Aorta (tissue), 5 donors: ENCODE measurements at regions not wholly inside any gene's neighbourhood (a gene's known extent, or its start where the extent isn't known, plus 50 kb on each side); places are given as distances from the start of the nearest gene placed in this dataset.

Experiments used
- ATAC-seq: fragments of 200-7000 bp; cut with Tn5 transposase; one replicate; pipeline ENCODE4 v1.9.1; 2022; ENCODE audit warnings: moderate library complexity; ENCODE audit not compliant: low FRiP score
- DNase-seq, 2 donors: peaks; one replicate each; pipeline ENCODE4 v3.0.0-alpha.2; 2020
- H3K27ac ChIP-seq, 2 donors: one replicate each; pipeline ENCODE4 v1.5.1; 2013; ENCODE audit warnings: low read length in 2 of 2, mild to moderate bottlenecking in 2 of 2, moderate library complexity in 2 of 2, control low read depth in 1 of 2, inconsistent platforms in 1 of 2, low read depth in 1 of 2
- H3K27me3 ChIP-seq, 2 donors: one replicate each; pipeline ENCODE4 v1.6.1; 2013; ENCODE audit warnings: control low read depth in 1 of 2, low read length in 1 of 2, mild to moderate bottlenecking in 1 of 2, moderate library complexity in 1 of 2; ENCODE audit not compliant: insufficient read depth in 2 of 2, control insufficient read depth in 1 of 2
- H3K36me3 ChIP-seq, 2 donors: one replicate each; pipeline ENCODE4 v1.6.1; 2013; ENCODE audit warnings: control low read depth in 1 of 2, low read length in 1 of 2, mild to moderate bottlenecking in 1 of 2; ENCODE audit not compliant: insufficient read depth in 2 of 2, control insufficient read depth in 1 of 2
- H3K4me1 ChIP-seq, 2 donors: one replicate each; pipeline ENCODE4 v1.6.1; 2013; ENCODE audit warnings: low read length in 2 of 2, control low read depth in 1 of 2, mild to moderate bottlenecking in 1 of 2, moderate library complexity in 1 of 2; ENCODE audit not compliant: insufficient read depth in 2 of 2, control insufficient read depth in 1 of 2
- H3K4me3 ChIP-seq, 2 donors: one replicate each; pipeline ENCODE4 v1.5.1; 2013; ENCODE audit warnings: low read length in 2 of 2, control low read depth in 1 of 2, mild to moderate bottlenecking in 1 of 2
- H3K9me3 ChIP-seq: one replicate; pipeline ENCODE4 v1.6.1; 2013; ENCODE audit warnings: mild to moderate bottlenecking, low read length; ENCODE audit not compliant: control insufficient read depth
- WGBS, 2 donors: extraction: QIAGEN DNeasy Blood & Tissue Kit; methylation state at CpG; one replicate each; pipeline ENCODE4 v1.1.7; 2013; 5-methylcytosine and 5-hydroxymethylcytosine counted together
- intact Hi-C, 2 donors: fragments of 100-400 bp; cut with DNase I; formaldehyde crosslinking; loops; one replicate each; pipeline versions ENCODE4 v1.14.2 to v1.15.0; 2022
- donor health status: healthy with polysubstance abuse.
- donor health status: Bipolar disorder and iron deficiency.
- donor health status: DM: no; HTN: no; CAD: no.
- donor health status: DM: no; HTN: no; CAD: no.
- donor health status: DM: yes; HTN: yes; CAD: no.

DNA sequence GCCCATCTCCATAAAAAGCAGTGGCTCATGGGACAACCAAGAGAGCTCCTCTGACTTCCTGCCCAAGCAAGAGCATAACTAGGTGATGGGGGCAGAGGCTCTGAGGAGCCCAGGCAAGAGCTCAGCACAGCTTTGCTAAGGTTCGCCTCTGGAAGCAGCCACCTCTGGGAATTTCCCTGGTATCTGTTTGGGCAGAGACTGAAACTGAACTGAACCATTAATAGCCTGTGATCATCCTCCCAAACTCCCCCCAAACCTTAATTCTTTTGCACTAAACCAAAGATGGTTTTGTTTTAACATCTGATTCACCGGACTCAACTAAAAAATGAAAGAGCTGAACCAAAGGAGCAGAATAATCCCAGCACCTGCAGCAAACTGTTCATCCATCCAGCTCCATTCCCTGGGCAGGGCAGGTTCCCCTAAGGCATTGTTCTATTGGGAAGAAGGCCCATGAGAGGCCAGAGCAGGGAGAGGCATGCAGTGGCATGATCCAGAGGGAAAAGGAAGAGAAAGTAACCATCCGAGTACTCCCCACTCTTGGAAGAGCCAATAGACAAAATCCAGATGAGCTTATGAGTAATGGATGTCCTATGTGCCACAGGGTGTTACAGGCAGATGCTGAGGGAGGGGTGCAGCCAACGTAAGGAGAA is 77.8 kb upstream of the KAZN start:
- Histone ChIP-seq H3K9me3 (no peaks in the 10 kb centered on the region), H3K27ac (no peak overlapping the region), H3K4me3 (no peak overlapping the region), H3K4me1 (no peaks in the 10 kb centered on the region), H3K36me3 (no peaks in the 10 kb centered on the region), H3K27me3 (no peaks in the 10 kb centered on the region)
- DNase-seq = no peak
- WGBS, 2 donors = 94 to 95% methylated on average over 4 of the region's 4 CpGs
- no peak for ATAC-seq
- intact Hi-C loops = no loop called here

DNA sequence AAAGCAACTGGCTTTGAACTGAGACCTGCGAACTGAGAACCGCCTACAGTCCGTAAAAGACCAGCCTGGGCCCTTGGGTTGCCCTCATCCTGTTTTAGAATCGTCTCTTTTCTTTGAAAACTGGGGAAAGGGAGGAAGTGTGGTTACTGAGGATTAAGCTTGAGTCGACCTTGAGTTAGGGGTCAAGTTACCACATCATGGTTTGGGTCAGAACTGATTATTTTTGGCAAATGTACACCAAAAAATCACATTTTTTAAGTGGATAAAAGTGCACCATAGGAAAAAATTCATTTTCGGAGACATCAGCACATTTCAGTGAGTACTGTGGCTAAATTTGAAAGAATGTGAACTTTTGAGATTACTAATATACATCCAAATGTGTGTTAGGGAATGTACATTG is 76.9 kb upstream of the KAZN start:
- ATAC-seq (no peak), DNase-seq (no peak)
- no peaks in the 10 kb centered on the region for H3K4me1 ChIP-seq
- H3K27ac ChIP-seq = no peak overlapping the region
- 77 to 82% methylated on average over 6 of the region's 6 CpGs for WGBS, 2 donors
- no peaks in the 10 kb centered on the region for H3K27me3 ChIP-seq
- H3K4me3 ChIP-seq = no peak overlapping the region
- H3K36me3 ChIP-seq = no peaks in the 10 kb centered on the region
- no peaks in the 10 kb centered on the region for H3K9me3 ChIP-seq
- intact Hi-C loops = no loop called here

DNA sequence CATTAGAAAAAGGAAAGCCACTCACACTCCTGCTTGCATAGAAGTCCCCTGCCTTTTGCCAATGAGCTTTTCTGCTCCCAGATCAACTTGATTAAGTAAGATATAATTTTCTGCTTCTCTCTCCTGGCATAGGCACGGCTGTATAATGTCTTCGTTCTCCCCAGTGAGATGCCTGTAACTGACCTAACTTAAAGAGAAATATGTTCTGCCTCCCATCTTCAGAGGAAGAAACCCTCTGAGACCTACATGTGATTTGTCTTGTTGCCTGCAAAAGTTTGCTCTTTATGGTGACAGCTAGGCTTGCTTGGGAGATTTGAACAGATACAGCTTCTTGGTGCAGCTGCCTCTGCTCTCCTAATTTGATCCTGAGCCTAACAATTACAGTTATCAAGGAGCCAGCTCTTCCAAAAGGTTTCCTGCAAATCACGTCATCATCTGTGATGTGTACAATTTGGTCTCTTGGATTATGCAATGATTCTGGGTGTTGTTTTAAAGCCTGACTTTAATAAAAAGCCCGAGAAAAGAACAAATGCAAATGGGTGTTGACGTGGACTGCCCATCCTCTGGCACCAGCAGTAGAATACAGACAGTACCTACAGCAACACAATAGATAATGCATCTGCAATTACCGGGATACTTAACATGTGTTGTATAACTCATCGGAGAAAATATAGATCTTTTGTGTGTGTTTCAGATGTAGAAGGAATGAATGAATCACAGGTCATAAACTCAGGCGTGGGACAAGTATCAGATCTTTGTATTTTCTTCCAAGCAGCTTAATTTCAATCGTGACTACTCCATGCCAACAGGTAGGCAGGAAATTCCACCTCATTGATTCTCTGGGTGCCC is 76.2 kb upstream of the KAZN start:
- H3K4me1 ChIP-seq = no peaks in the 10 kb centered on the region
- ATAC-seq (peak; percentile 70), DNase-seq (no peak)
- H3K27me3 ChIP-seq = no peaks in the 10 kb centered on the region
- H3K27ac ChIP-seq = no peak overlapping the region
- WGBS, 2 donors = 77 to 85% methylated on average over 9 of the region's 9 CpGs
- no peak overlapping the region for H3K4me3 ChIP-seq
- intact Hi-C loops = no loop called here
- no peaks in the 10 kb centered on the region for H3K9me3 ChIP-seq
- H3K36me3 ChIP-seq = no peaks in the 10 kb centered on the region

DNA sequence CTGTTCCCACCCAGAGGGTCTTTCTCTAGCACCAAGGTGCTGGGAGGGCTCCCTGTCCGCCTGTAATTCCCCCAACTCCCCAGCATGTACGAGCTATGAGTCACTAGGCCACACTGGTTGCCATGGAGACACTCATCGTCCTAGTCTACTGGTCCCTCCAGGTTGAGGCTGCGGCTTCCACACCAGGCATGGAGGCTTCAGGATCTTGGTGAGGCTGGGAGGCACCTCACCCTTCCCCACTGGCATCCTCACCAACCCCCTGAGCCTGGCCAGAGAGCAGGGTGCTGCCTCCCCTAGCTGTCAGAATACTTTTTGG is 75.6 kb upstream of the KAZN start:
- Histone ChIP-seq H3K4me1 (no peaks in the 10 kb centered on the region), H3K9me3 (no peaks in the 10 kb centered on the region), H3K4me3 (no peak overlapping the region), H3K27ac (no peak overlapping the region), H3K36me3 (no peaks in the 10 kb centered on the region), H3K27me3 (no peaks in the 10 kb centered on the region)
- intact Hi-C loops = no loop called here
- peak; percentile 65 for ATAC-seq
- DNase-seq = peak in 1 of 2 donors; percentile 56
- 77 to 78% methylated on average over 4 of the region's 4 CpGs for WGBS, 2 donors

DNA sequence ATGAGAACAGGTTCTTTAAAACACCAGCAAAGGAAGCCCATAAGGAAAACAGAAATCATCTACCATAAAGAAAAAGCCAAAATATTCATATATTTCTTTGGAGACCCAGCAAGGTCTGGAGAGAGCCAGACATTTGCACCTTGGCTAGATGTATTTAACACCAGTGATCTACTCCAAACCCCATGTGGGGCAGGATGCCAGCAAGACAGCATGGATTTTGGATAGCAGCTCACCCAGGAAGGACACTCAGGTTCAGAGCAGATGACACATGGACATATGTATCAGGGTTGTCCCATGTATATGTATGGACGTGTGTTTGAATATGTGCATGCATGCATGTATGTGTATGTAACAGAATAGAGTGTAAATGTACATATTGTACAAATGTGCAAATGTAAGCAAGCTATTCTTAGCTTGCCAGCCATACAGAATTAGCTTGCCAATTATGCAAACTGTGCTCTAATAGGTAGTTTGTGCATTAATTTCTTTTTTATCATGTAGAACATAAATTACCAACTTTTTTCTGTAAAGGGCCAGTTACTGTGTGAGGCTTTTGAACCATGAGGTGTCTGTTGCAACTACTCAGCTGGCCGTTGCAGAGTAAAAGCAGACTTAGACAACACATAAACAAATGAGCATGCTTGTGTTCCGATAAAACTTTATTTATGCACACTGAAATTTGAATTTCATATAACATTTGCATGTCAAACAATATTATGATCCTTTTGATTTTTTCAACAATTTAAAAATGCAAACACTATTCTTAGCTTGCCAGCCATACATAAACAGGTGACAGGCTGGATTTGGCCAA is 73.5 kb upstream of the KAZN start:
- no peaks in the 10 kb centered on the region for H3K9me3 ChIP-seq
- WGBS, 2 donors = 85 to 86% methylated on average over 3 of the region's 3 CpGs
- H3K36me3 ChIP-seq = no peaks in the 10 kb centered on the region
- H3K4me1 ChIP-seq = no peaks in the 10 kb centered on the region
- no peaks in the 10 kb centered on the region for H3K27me3 ChIP-seq
- intact Hi-C loops = no loop called here
- no peak for DNase-seq
- no peak overlapping the region for H3K4me3 ChIP-seq
- no peak overlapping the region for H3K27ac ChIP-seq
- ATAC-seq = no peak

DNA sequence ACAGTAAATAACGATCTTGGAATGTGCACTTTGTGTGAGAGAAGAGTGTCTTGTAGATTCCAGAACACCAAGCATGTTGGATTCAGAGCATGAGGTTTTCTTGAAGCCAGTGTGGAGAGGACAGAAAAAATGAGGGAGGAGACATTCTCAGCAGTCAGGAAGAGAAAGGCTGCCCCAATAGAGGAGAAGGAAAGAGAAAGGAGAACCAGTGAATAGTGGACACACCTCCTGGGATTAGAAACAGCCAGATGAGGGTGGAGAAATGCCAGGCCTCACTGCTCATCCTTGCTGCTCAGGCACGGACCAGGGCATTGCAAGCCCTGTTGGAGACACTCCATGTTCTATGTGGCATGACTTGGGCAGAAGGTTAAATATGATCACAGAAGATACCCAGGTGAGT is 69.0 kb upstream of the KAZN start:
- WGBS, 2 donors = 63 to 64% methylated on average over 2 of the region's 2 CpGs
- Histone ChIP-seq H3K27ac (no peak overlapping the region), H3K27me3 (no peaks in the 10 kb centered on the region), H3K4me3 (no peak overlapping the region), H3K36me3 (no peaks in the 10 kb centered on the region), H3K4me1 (no peaks in the 10 kb centered on the region), H3K9me3 (no peaks in the 10 kb centered on the region)
- no peak for ATAC-seq
- DNase-seq = no peak
- intact Hi-C loops = no loop called here

DNA sequence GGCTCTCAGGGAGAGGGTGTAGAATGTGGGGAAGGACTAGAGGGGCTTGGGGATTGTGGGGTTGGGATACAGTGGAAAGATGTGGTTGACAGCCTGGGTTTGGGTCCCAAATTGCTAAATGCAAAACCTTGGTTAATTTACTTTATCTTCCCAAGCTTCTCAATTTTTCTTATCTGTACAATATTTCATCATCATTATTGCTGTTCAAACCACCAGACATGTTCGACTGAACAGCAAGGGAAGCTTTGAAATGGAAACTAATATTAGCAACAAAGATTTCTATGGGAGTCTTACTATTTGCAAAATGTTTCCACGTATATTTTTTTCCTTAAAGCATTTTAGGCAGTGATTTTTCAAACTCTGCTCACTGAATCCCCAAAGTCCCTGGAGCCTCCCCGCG is 67.0 kb upstream of the KAZN start:
- intact Hi-C loops = no loop called here
- Histone ChIP-seq H3K36me3 (no peaks in the 10 kb centered on the region), H3K27me3 (no peaks in the 10 kb centered on the region), H3K4me1 (no peaks in the 10 kb centered on the region), H3K9me3 (no peaks in the 10 kb centered on the region), H3K27ac (no peak overlapping the region), H3K4me3 (no peak overlapping the region)
- no peak for ATAC-seq
- WGBS, 2 donors = 49 to 59% methylated on average over 4 of the region's 4 CpGs
- no peak for DNase-seq

DNA sequence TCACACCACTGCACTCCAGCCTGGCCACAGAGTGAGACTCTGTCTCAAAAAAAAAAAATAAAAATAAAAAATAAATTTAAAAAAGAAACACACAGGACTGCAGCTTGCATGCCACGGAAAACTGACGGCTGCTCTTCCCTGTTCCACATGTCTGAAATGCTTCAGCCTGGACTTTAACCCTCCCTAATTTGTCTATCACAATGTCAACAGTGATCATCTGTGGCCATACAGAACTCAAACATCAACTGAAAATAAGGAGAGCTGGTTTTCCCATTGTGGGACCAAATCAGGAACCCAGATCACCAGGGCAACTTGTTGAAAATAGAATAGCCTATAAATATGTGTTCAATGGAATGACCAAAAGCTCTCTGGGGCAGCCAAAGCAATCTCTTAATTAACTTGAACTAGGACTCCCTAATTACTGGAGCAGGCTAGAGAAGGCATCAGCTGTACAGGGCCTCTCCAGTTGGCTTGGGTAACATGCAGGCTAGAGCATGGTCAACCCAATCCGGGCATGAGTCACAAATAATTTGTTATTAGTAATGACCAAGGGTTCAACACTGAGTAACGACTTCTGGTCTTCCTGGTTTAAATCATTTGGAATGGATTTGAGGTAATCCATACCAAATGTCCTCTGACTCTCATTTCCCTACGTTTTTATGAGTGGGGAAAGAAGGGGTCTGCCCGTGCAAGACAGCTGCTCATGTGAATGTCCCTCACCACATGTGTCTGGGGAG is 62.7 kb upstream of the KAZN start:
- H3K36me3 ChIP-seq = no peaks in the 10 kb centered on the region
- peaks cover 1% of the 10 kb centered on the region for H3K9me3 ChIP-seq
- H3K27ac ChIP-seq = no peak overlapping the region
- ATAC-seq = no peak
- no peak for DNase-seq
- no peak overlapping the region for H3K4me3 ChIP-seq
- H3K27me3 ChIP-seq = no peaks in the 10 kb centered on the region
- no peaks in the 10 kb centered on the region for H3K4me1 ChIP-seq
- intact Hi-C loops = no loop called here
- WGBS, 2 donors = 74 to 79% methylated on average over 6 of the region's 6 CpGs
